HEK293T (cell line): ENCODE measurements at regions not wholly inside any gene's neighbourhood (a gene's known extent, or its start where the extent isn't known, plus 50 kb on each side); places are given as distances from the start of the nearest gene placed in this dataset.

Experiments used
- ARNT ChIP-seq: fragments of 450-650 bp; IDR thresholded peaks from 2 replicates; pipeline ENCODE4 v1.6.1; 2017; ENCODE audit warnings: mild to moderate bottlenecking
- BHLHE40 ChIP-seq: fragments of 450-650 bp; IDR thresholded peaks from 2 replicates; pipeline ENCODE4 v1.6.1; 2016; ENCODE audit warnings: mild to moderate bottlenecking, moderate library complexity, borderline replicate concordance
- FOXA1 ChIP-seq: fragments of 450-650 bp; IDR thresholded peaks from 2 replicates; pipeline ENCODE4 v1.6.1; 2016; ENCODE audit warnings: mild to moderate bottlenecking
- FOXK2 ChIP-seq: fragments of 450-650 bp; IDR thresholded peaks from 2 replicates; pipeline ENCODE4 v1.6.1; 2016; ENCODE audit warnings: mild to moderate bottlenecking
- FOXM1 ChIP-seq: fragments of 450-650 bp; IDR thresholded peaks from 2 replicates; pipeline ENCODE4 v1.6.1; 2017; ENCODE audit warnings: mild to moderate bottlenecking, borderline replicate concordance
- HDGF ChIP-seq: fragments of 450-650 bp; IDR thresholded peaks from 2 replicates; pipeline ENCODE4 v1.6.1; 2017; ENCODE audit warnings: antibody characterized with exemption, borderline replicate concordance
- L3MBTL2 ChIP-seq: fragments of 450-650 bp; conservative IDR thresholded peaks from 2 replicates; pipeline ENCODE4 v1.6.1; 2016; ENCODE audit warnings: mild to moderate bottlenecking
- NFRKB ChIP-seq: fragments of 450-650 bp; IDR thresholded peaks from 2 replicates; pipeline ENCODE4 v1.6.1; 2016; ENCODE audit warnings: mild to moderate bottlenecking, moderate library complexity
- PKNOX1 ChIP-seq: fragments of 450-650 bp; IDR thresholded peaks from 2 replicates; pipeline ENCODE4 v1.6.1; 2016
- SP1 ChIP-seq: fragments of 450-650 bp; IDR thresholded peaks from 2 replicates; pipeline ENCODE4 v1.6.1; 2017
- SUZ12 ChIP-seq: fragments of 450-650 bp; IDR thresholded peaks from 2 replicates; pipeline ENCODE4 v1.6.1; 2016; ENCODE audit warnings: mild to moderate bottlenecking
- TARDBP ChIP-seq: fragments of 450-650 bp; IDR thresholded peaks from 2 replicates; pipeline ENCODE4 v1.6.1; 2016

- TF ChIP-seq L3MBTL2 (no peak), PKNOX1 (no peak), SP1 (no peak), HDGF (no peak), FOXM1 (no peak), FOXA1 (no peak), SUZ12 (no peak), ARNT (no peak), FOXK2 (no peak), TARDBP (no peak), BHLHE40 (no peak), NFRKB (no peak)
Observed at GRCh38 chr18:60149316-60149715, 223.3 kb downstream of the MC4R start.
